IMR-90 (cell line): ENCODE measurements at regions not wholly inside any gene's neighbourhood (a gene's known extent, or its start where the extent isn't known, plus 50 kb on each side); places are given as distances from the start of the nearest gene placed in this dataset.

Experiments used
- ATAC-seq: fragments of 200-7000 bp; cut with Tn5 transposase; 2 replicates; pipeline ENCODE4 v1.9.1; 2020; ENCODE audit warnings: low read depth, mild to moderate bottlenecking, moderate library complexity
- BruUV-seq: library from RNA; stranded (reverse); fragments of 400-500 nt; replicated peaks from 2 replicates; lab custom pipeline; 2021; lab: Mats Ljungman, UMichigan
- CTCF ChIA-PET: fragments of 300-600 bp; formaldehyde crosslinking; extraction: SDS; loops from one replicate; lab custom pipeline; 2021; ENCODE audit warnings: antibody characterized with exemption; lab: Yijun Ruan, JAX
- POLR2A ChIA-PET: fragments of 300-600 bp; sonication (Branson Sonifier 250); formaldehyde crosslinking; loops from one replicate; lab custom pipeline; 2022; ENCODE audit warnings: antibody characterized with exemption; ENCODE audit not compliant: unreplicated experiment; lab: Charles Lee
- DNase-seq: peaks from one replicate; pipeline ENCODE4 v3.0.0; 2013
- H2AFZ ChIP-seq: replicated peaks from 2 replicates; pipeline ENCODE3; 2013; ENCODE audit warnings: low read length, mild to moderate bottlenecking; ENCODE audit not compliant: poor library complexity
- H2AK5ac ChIP-seq: 2 replicates; pipeline ENCODE4 v1.6.1; 2013; ENCODE audit warnings: low read depth, low read length, inconsistent platforms
- H2AK9ac ChIP-seq: replicated peaks from 2 replicates; pipeline ENCODE3; 2013; ENCODE audit warnings: mild to moderate bottlenecking, low read depth, low read length, moderate library complexity; ENCODE audit not compliant: poor library complexity
- H2BK120ac ChIP-seq: 2 replicates; pipeline ENCODE4 v1.6.1; 2013; ENCODE audit warnings: low read depth, low read length, inconsistent platforms
- H2BK15ac ChIP-seq: 3 replicates; pipeline ENCODE4 v1.6.1; 2013; ENCODE audit warnings: low read depth, low read length, inconsistent platforms
- H2BK20ac ChIP-seq: 2 replicates; pipeline ENCODE4 v1.6.1; 2013; ENCODE audit warnings: low read depth, mild to moderate bottlenecking, inconsistent platforms, low read length, moderate library complexity
- H2BK5ac ChIP-seq: 2 replicates; pipeline ENCODE4 v1.6.1; 2013; ENCODE audit warnings: mild to moderate bottlenecking, low read depth, low read length, inconsistent platforms; ENCODE audit not compliant: poor library complexity, severe bottlenecking
- H3K14ac ChIP-seq: replicated peaks from 2 replicates; pipeline ENCODE4 v1.6.1; 2013; ENCODE audit warnings: low read depth, low read length, inconsistent platforms
- H3K18ac ChIP-seq: 2 replicates; pipeline ENCODE4 v1.6.1; 2013; ENCODE audit warnings: low read depth, low read length, control low read depth
- H3K23ac ChIP-seq: 2 replicates; pipeline ENCODE4 v1.6.1; 2013; ENCODE audit warnings: low read depth, low read length, inconsistent platforms
- H3K27ac ChIP-seq: 2 replicates; pipeline ENCODE4 v1.5.1; 2013; ENCODE audit warnings: mild to moderate bottlenecking, control low read depth, low read length; ENCODE audit not compliant: insufficient read depth
- H3K27me3 ChIP-seq: 2 replicates; pipeline ENCODE4 v1.6.1; 2013; ENCODE audit warnings: low read length; ENCODE audit not compliant: control insufficient read depth, insufficient read depth
- H3K36me3 ChIP-seq: 2 replicates; pipeline ENCODE4 v1.6.1; 2013; ENCODE audit warnings: low read length, mixed read lengths; ENCODE audit not compliant: control insufficient read depth, insufficient read depth
- H3K4ac ChIP-seq: 2 replicates; pipeline ENCODE4 v1.6.1; 2013; ENCODE audit warnings: low read depth, low read length, inconsistent platforms
- H3K4me1 ChIP-seq: 2 replicates; pipeline ENCODE4 v1.6.1; 2013; ENCODE audit warnings: low read length, mixed read lengths; ENCODE audit not compliant: control insufficient read depth, insufficient read depth
- H3K4me2 ChIP-seq: 2 replicates; pipeline ENCODE4 v1.6.1; 2013; ENCODE audit warnings: low read depth, mild to moderate bottlenecking, control low read depth, low read length, moderate library complexity
- H3K4me3 ChIP-seq: 2 replicates; pipeline ENCODE4 v1.5.1; 2013; ENCODE audit warnings: low read depth, mild to moderate bottlenecking, control low read depth, low read length, moderate library complexity; ENCODE audit not compliant: insufficient read depth
- H3K56ac ChIP-seq: 2 replicates; pipeline ENCODE4 v1.6.1; 2013; ENCODE audit warnings: low read length, inconsistent platforms; ENCODE audit not compliant: insufficient read depth; ENCODE audit errors: extremely low read depth
- H3K79me1 ChIP-seq, 2 experiments: 2 replicates each; pipeline ENCODE4 v1.6.1; 2013; ENCODE audit warnings: low read length in 2 of 2, inconsistent platforms in 1 of 2, low read depth in 1 of 2
- H3K9ac ChIP-seq: 2 replicates; pipeline ENCODE4 v1.6.1; 2013; ENCODE audit warnings: low read depth, low read length, control low read depth
- H3K9me1 ChIP-seq: 2 replicates; pipeline ENCODE4 v1.6.1; 2013; ENCODE audit warnings: low read length, inconsistent platforms; ENCODE audit not compliant: insufficient read depth
- H3K9me3 ChIP-seq: 2 replicates; pipeline ENCODE4 v1.6.1; 2013; ENCODE audit warnings: low read length; ENCODE audit not compliant: control insufficient read depth, insufficient read depth
- H4K20me1 ChIP-seq: 2 replicates; pipeline ENCODE4 v1.6.1; 2013; ENCODE audit warnings: low read length, inconsistent platforms; ENCODE audit not compliant: insufficient read depth
- H4K5ac ChIP-seq: 2 replicates; pipeline ENCODE4 v1.6.1; 2013; ENCODE audit warnings: mild to moderate bottlenecking, low read depth, low read length, control low read depth
- H4K8ac ChIP-seq, 2 experiments: 2 replicates each; pipeline ENCODE4 v1.6.1; 2013; ENCODE audit warnings: low read depth in 2 of 2, low read length in 2 of 2, control low read depth in 1 of 2, inconsistent platforms in 1 of 2
- H4K91ac ChIP-seq: 2 replicates; pipeline ENCODE4 v1.6.1; 2013; ENCODE audit warnings: low read depth, low read length, inconsistent platforms; ENCODE audit not compliant: insufficient read depth
- CHD1 ChIP-seq: IDR thresholded peaks from 2 replicates; pipeline ENCODE4 v1.6.1; 2012; ENCODE audit warnings: low read depth, low read length, improper control_type of control experiment
- RCOR1 ChIP-seq: IDR thresholded peaks from 2 replicates; pipeline ENCODE4 v1.6.1; 2012; ENCODE audit warnings: mild to moderate bottlenecking, low read length, improper control_type of control experiment; ENCODE audit not compliant: insufficient replicate concordance
- WGBS, 2 experiments: methylation state at CpG; one replicate each; pipeline versions ENCODE4 v1.1.5 to v1.1.7; 2013; ENCODE audit warnings: missing lambda C conversion rate in 2 of 2; ENCODE audit not compliant: insufficient read length in 1 of 2; ENCODE audit errors: extremely low coverage in 2 of 2; 5-methylcytosine and 5-hydroxymethylcytosine counted together
- dilution Hi-C: fragments of 300-500 bp; cut with HindIII; formaldehyde crosslinking; loops from one replicate; pipeline ENCODE4 v1.14.3; 2018; ENCODE audit warnings: low sequenced_read_pairs; ENCODE audit not compliant: unreplicated experiment
- in situ Hi-C: fragments of 300-500 bp; cut with MboI; formaldehyde crosslinking; loops from 3 replicates; pipeline ENCODE4 v1.14.3; 2019; ENCODE audit warnings: low sequenced_read_pairs, inconsistent platforms, mixed read lengths
- intact Hi-C: fragments of 100-400 bp; cut with micrococcal nuclease; formaldehyde crosslinking; loops from 2 replicates; pipeline ENCODE4 v1.10.0; 2022

DNA sequence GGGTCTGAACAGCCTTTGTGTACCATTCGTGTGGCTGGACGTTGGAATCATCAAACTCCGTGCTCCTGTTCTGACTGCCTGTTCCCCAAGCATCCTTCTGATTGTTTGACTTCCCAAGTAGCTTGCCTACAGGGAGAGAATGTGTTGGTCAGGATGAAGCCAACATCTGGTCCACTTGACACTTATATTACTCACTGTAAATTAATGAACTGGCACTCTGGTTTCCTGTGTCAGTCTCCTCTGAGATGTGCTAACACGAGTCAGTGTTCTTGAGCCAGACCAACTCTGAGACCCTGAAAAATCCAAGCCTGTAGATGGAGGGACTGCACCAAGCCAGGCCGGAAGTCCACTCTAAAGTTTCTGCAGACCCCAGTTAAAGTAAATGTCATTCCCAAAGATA lies 440.9 kb downstream of the ZNF516 start:
- dilution Hi-C loops (no loop called here), intact Hi-C loops (no loop called here), in situ Hi-C loops (no loop called here)
- Histone ChIP-seq H3K4ac (no peak overlapping the region), H3K23ac (no peak overlapping the region), H3K27ac (no peak overlapping the region), H4K8ac (no peak overlapping the region), H2BK5ac (no peak overlapping the region), H4K20me1 (no peaks in the 10 kb centered on the region), H3K14ac (no peak overlapping the region), H2BK20ac (no peak overlapping the region), H4K5ac (no peak overlapping the region), H3K9ac (no peak overlapping the region), H4K91ac (no peak overlapping the region), H3K4me3 (no peak overlapping the region), H3K4me1 (no peaks in the 10 kb centered on the region), H3K79me1 (no peaks in the 10 kb centered on the region), H3K36me3 (no peaks in the 10 kb centered on the region), H2AFZ (no peak overlapping the region), H3K27me3 (no peaks in the 10 kb centered on the region), H3K56ac (no peak overlapping the region), H2BK15ac (no peak overlapping the region), H3K4me2 (no peak overlapping the region), H3K18ac (no peak overlapping the region), H2BK120ac (no peak overlapping the region), H3K9me3 (peaks cover 14% of the 10 kb centered on the region), H3K9me1 (no peaks in the 10 kb centered on the region), H2AK5ac (no peak overlapping the region), H2AK9ac (no peak overlapping the region)
- BruUV-seq, result no TSS peak
- CTCF ChIA-PET, result no interaction called here
- 80% methylated on average over 1 of the region's 5 CpGs; no CpG with 5 or more reads in 1 of the 2 experiments for WGBS, 2 experiments
- no peak for TF ChIP-seq RCOR1
- no peak for TF ChIP-seq CHD1
- DNase-seq (no peak), ATAC-seq (no peak)
- POLR2A ChIA-PET, result no interaction called here
